HCT116 (cell line): ENCODE measurements at regions not wholly inside any gene's neighbourhood (a gene's known extent, or its start where the extent isn't known, plus 50 kb on each side); places are given as distances from the start of the nearest gene placed in this dataset.

Experiments used
- POLR2A ChIP-seq: IDR thresholded peaks from 2 replicates; pipeline ENCODE4 v1.7.0; 2011; ENCODE audit warnings: borderline replicate concordance; ENCODE audit not compliant: insufficient read depth, insufficient read length; ENCODE audit errors: extremely low read depth
- TF ChIP-seq, protein P1 (sequence below): IDR thresholded peaks from 2 replicates; pipeline ENCODE4 v1.6.1; 2012; ENCODE audit warnings: low read depth
- TF ChIP-seq, protein P2 (sequence below), 3 experiments: fragments of 200-600 bp in 1 of 3; sonication (generic) in 1 of 3; IDR thresholded peaks in 2 of 3; conservative IDR thresholded peaks in 1 of 3; 2 replicates each; pipeline ENCODE4 v1.5.1; 2012 to 2017; ENCODE audit warnings: low read depth in 2 of 3, low read length in 2 of 3, antibody characterized with exemption in 1 of 3, borderline replicate concordance in 1 of 3, control low read depth in 1 of 3, mild to moderate bottlenecking in 1 of 3, mixed read lengths in 1 of 3, mixed run types in 1 of 3, moderate library complexity in 1 of 3; ENCODE audit not compliant: insufficient read depth in 1 of 3
- TF ChIP-seq, protein P3 (sequence below): IDR thresholded peaks from 2 replicates; pipeline ENCODE4 v1.6.1; 2012

DNA sequence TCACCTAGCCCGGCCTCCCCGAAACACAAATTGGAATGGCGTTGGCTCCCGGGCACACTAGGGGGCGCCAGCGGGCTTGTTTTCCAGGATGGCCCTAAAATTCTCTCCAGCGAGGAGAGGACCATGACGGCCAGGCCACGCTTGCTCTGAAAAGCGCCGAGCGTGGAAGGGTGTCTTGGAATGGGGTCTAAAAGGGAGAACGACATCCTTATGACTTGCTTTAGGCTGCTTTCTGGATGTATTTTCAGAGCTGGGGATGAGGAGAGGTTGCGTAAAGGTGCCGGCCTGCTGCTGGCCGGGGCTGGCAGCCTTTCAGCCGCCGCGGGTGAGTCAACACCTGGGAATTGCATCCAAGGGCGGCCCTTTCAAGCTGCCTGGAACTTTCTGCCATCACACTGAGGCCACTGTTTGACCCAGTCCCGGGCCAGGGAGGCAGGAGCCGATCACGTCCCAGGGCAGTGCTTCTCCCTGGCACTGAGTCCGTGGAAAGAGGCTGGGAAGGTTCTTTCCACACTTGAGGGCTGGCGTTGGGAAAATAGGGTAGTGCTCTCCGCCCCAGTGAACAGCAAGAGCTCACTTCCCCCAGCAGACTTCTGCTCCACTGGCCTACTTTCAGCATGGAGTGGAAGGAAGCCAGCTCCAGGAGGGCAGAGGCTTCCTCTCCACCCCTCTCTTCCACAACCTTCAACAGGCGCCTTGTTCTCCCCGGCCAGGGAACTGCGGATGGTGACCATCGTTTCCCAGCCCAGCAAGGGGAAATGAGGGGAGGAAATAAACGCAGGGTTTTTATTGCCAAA lies 216.2 kb downstream of the TTC8 start:
- no peak for TF ChIP-seq POLR2A
- TF ChIP-seq, protein P1, sequence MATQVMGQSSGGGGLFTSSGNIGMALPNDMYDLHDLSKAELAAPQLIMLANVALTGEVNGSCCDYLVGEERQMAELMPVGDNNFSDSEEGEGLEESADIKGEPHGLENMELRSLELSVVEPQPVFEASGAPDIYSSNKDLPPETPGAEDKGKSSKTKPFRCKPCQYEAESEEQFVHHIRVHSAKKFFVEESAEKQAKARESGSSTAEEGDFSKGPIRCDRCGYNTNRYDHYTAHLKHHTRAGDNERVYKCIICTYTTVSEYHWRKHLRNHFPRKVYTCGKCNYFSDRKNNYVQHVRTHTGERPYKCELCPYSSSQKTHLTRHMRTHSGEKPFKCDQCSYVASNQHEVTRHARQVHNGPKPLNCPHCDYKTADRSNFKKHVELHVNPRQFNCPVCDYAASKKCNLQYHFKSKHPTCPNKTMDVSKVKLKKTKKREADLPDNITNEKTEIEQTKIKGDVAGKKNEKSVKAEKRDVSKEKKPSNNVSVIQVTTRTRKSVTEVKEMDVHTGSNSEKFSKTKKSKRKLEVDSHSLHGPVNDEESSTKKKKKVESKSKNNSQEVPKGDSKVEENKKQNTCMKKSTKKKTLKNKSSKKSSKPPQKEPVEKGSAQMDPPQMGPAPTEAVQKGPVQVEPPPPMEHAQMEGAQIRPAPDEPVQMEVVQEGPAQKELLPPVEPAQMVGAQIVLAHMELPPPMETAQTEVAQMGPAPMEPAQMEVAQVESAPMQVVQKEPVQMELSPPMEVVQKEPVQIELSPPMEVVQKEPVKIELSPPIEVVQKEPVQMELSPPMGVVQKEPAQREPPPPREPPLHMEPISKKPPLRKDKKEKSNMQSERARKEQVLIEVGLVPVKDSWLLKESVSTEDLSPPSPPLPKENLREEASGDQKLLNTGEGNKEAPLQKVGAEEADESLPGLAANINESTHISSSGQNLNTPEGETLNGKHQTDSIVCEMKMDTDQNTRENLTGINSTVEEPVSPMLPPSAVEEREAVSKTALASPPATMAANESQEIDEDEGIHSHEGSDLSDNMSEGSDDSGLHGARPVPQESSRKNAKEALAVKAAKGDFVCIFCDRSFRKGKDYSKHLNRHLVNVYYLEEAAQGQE, result no peak
- TF ChIP-seq, protein P2, sequence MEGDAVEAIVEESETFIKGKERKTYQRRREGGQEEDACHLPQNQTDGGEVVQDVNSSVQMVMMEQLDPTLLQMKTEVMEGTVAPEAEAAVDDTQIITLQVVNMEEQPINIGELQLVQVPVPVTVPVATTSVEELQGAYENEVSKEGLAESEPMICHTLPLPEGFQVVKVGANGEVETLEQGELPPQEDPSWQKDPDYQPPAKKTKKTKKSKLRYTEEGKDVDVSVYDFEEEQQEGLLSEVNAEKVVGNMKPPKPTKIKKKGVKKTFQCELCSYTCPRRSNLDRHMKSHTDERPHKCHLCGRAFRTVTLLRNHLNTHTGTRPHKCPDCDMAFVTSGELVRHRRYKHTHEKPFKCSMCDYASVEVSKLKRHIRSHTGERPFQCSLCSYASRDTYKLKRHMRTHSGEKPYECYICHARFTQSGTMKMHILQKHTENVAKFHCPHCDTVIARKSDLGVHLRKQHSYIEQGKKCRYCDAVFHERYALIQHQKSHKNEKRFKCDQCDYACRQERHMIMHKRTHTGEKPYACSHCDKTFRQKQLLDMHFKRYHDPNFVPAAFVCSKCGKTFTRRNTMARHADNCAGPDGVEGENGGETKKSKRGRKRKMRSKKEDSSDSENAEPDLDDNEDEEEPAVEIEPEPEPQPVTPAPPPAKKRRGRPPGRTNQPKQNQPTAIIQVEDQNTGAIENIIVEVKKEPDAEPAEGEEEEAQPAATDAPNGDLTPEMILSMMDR (IDR thresholded peaks at IDR 0.05 in 2 of 3, conservative IDR thresholded peaks at IDR 0.05 in 1 of 3; ENCODE audit: borderline replicate concordance in 1 of 3, insufficient read depth in 1 of 3, low read depth in 2 of 3, low read length in 2 of 3), result peak; percentile 83 to 97 (median 91)
- TF ChIP-seq, protein P3, sequence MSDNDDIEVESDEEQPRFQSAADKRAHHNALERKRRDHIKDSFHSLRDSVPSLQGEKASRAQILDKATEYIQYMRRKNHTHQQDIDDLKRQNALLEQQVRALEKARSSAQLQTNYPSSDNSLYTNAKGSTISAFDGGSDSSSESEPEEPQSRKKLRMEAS, result no peak
